Smooth muscle cell (in vitro differentiated cells): ENCODE measurements at regions not wholly inside any gene's neighbourhood (a gene's known extent, or its start where the extent isn't known, plus 50 kb on each side); places are given as distances from the start of the nearest gene placed in this dataset.
A peak's percentile ranks its signal among the peaks of the same experiment; 100 is the strongest.

Experiments used
- DNase-seq: peaks from one replicate; lab custom pipeline; 2025; ENCODE audit not compliant: unreplicated experiment; lab: John Stamatoyannopoulos, UW
- H2AFZ ChIP-seq: fragments of 200-600 bp; sonication (generic); 2 replicates; pipeline ENCODE4 v1.6.0; 2016; ENCODE audit warnings: antibody characterized with exemption, low read depth, mild to moderate bottlenecking
- H3F3A ChIP-seq: fragments of 200-600 bp; sonication (generic); 2 replicates; pipeline ENCODE4 v1.6.0; 2017; ENCODE audit warnings: antibody characterized with exemption, low read depth
- H3K27ac ChIP-seq: fragments of 200-600 bp; sonication (generic); 2 replicates; pipeline ENCODE4 v1.5.1; 2016; ENCODE audit warnings: low read depth, mild to moderate bottlenecking
- H3K27me3 ChIP-seq: fragments of 200-600 bp; sonication (generic); 2 replicates; pipeline ENCODE4 v1.6.1; 2016; ENCODE audit warnings: low read depth, mild to moderate bottlenecking
- H3K36me3 ChIP-seq: fragments of 200-600 bp; sonication (generic); 2 replicates; pipeline ENCODE4 v1.5.1; 2016; ENCODE audit warnings: low read depth
- H3K4me1 ChIP-seq: fragments of 200-600 bp; sonication (generic); 2 replicates; pipeline ENCODE4 v1.5.1; 2016; ENCODE audit warnings: low read depth
- H3K4me2 ChIP-seq: fragments of 200-600 bp; sonication (generic); 2 replicates; pipeline ENCODE4 v1.6.0; 2016; ENCODE audit warnings: mild to moderate bottlenecking
- H3K4me3 ChIP-seq: fragments of 200-600 bp; sonication (generic); 2 replicates; pipeline ENCODE4 v1.5.1; 2016; ENCODE audit warnings: mild to moderate bottlenecking
- H3K79me2 ChIP-seq: fragments of 200-600 bp; sonication (generic); 2 replicates; pipeline ENCODE4 v1.6.0; 2016; ENCODE audit warnings: low read depth, mild to moderate bottlenecking
- H3K9ac ChIP-seq: fragments of 200-600 bp; sonication (generic); 2 replicates; pipeline ENCODE4 v1.6.0; 2016; ENCODE audit warnings: low read depth
- H3K9me3 ChIP-seq: fragments of 200-600 bp; sonication (generic); replicated peaks from 2 replicates; pipeline ENCODE4 v1.5.1; 2016; ENCODE audit warnings: low read depth
- H4K20me1 ChIP-seq: fragments of 200-600 bp; sonication (generic); 2 replicates; pipeline ENCODE4 v1.6.0; 2016; ENCODE audit warnings: low read depth
- whole genome bisulfite sequencing: methylation state at CpG from one replicate; pipeline ENCODE4 v1.1.7; 2016; ENCODE audit warnings: low lambda C conversion rate; 5-methylcytosine and 5-hydroxymethylcytosine counted together
- TF ChIP-seq, protein P1 (sequence below): fragments of 200-600 bp; sonication (generic); IDR thresholded peaks from 2 replicates; pipeline ENCODE4 v1.5.1; 2017; ENCODE audit warnings: borderline replicate concordance, mild to moderate bottlenecking, antibody characterized with exemption; ENCODE audit not compliant: insufficient read depth, poor library complexity, severe bottlenecking

- H3K9me3 ChIP-seq, result no peaks in the 10 kb centered on the region
- H3K4me3 ChIP-seq, result no peak overlapping the region
- 100% methylated on average over 2 of the region's 2 CpGs for WGBS
- H2AFZ ChIP-seq, result no peak overlapping the region
- TF ChIP-seq, protein P1, sequence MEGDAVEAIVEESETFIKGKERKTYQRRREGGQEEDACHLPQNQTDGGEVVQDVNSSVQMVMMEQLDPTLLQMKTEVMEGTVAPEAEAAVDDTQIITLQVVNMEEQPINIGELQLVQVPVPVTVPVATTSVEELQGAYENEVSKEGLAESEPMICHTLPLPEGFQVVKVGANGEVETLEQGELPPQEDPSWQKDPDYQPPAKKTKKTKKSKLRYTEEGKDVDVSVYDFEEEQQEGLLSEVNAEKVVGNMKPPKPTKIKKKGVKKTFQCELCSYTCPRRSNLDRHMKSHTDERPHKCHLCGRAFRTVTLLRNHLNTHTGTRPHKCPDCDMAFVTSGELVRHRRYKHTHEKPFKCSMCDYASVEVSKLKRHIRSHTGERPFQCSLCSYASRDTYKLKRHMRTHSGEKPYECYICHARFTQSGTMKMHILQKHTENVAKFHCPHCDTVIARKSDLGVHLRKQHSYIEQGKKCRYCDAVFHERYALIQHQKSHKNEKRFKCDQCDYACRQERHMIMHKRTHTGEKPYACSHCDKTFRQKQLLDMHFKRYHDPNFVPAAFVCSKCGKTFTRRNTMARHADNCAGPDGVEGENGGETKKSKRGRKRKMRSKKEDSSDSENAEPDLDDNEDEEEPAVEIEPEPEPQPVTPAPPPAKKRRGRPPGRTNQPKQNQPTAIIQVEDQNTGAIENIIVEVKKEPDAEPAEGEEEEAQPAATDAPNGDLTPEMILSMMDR, result no peak
- H3K4me2 ChIP-seq, result no peak overlapping the region
- H3K9ac ChIP-seq, result no peak overlapping the region
- no peaks in the 10 kb centered on the region for H3K79me2 ChIP-seq
- no peaks in the 10 kb centered on the region for H3K4me1 ChIP-seq
- H3K27ac ChIP-seq, result no peak overlapping the region
- no peaks in the 10 kb centered on the region for H3K36me3 ChIP-seq
- H3F3A ChIP-seq, result no peaks in the 10 kb centered on the region
- no peaks in the 10 kb centered on the region for H4K20me1 ChIP-seq
- DNase-seq, result no peak
- H3K27me3 ChIP-seq, result no peaks in the 10 kb centered on the region
Measured at GRCh38 chr4:19178835-19179234, 1072.9 kb upstream of the SLIT2 start.

DNA sequence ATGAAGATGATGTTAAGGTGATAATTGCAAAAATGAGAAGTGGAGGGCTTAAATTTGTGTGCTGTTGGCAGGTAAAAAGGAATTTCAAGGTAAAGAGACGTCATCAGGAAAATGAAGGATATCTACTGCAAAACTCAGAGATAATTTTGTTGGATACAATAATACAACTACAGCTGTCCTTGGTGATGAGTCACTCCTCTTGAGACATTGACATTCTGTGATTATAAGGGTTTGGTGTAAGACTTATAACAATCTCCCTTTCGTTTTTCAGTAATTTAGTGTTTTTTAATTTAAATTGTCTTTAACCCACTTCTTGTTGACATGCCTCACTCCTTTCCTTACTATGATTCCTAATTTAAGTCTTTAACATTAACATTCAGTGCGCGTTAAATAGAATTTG is 1074.1 kb upstream of the SLIT2 start:
- Histone ChIP-seq H3K4me3 (no peak overlapping the region), H3K4me1 (no peaks in the 10 kb centered on the region), H3K4me2 (peak overlapping the region; percentile 17), H3K36me3 (no peaks in the 10 kb centered on the region), H3K27me3 (no peaks in the 10 kb centered on the region), H2AFZ (no peak overlapping the region), H3K9me3 (no peaks in the 10 kb centered on the region), H3K79me2 (no peaks in the 10 kb centered on the region), H3K27ac (peak overlapping the region; percentile 9), H3K9ac (no peak overlapping the region), H4K20me1 (no peaks in the 10 kb centered on the region), H3F3A (no peaks in the 10 kb centered on the region)
- no peak for DNase-seq
- 79% methylated on average over 4 of the region's 4 CpGs for WGBS
- TF ChIP-seq, protein P1, result no peak

- Histone ChIP-seq H3K27ac (no peak overlapping the region), H3K4me3 (no peak overlapping the region), H3F3A (no peaks in the 10 kb centered on the region), H2AFZ (no peak overlapping the region), H3K36me3 (no peaks in the 10 kb centered on the region), H3K27me3 (no peaks in the 10 kb centered on the region), H3K4me2 (no peak overlapping the region), H4K20me1 (no peaks in the 10 kb centered on the region), H3K9me3 (no peaks in the 10 kb centered on the region), H3K9ac (no peak overlapping the region), H3K4me1 (no peaks in the 10 kb centered on the region), H3K79me2 (no peaks in the 10 kb centered on the region)
- DNase-seq, result no peak
- TF ChIP-seq, protein P1, result no peak
Measured at GRCh38 chr4:19171832-19172231, 1079.9 kb upstream of the SLIT2 start.

GRCh38 chr4:19167311-19167710 is 1084.4 kb upstream of the SLIT2 start:
- Histone ChIP-seq H3K79me2 (no peaks in the 10 kb centered on the region), H3K9me3 (no peaks in the 10 kb centered on the region), H3F3A (no peaks in the 10 kb centered on the region), H2AFZ (no peak overlapping the region), H3K27ac (no peak overlapping the region), H3K4me3 (no peak overlapping the region), H3K4me2 (no peak overlapping the region), H3K36me3 (no peaks in the 10 kb centered on the region), H3K27me3 (no peaks in the 10 kb centered on the region), H3K4me1 (no peaks in the 10 kb centered on the region), H4K20me1 (no peaks in the 10 kb centered on the region), H3K9ac (no peak overlapping the region)
- TF ChIP-seq, protein P1, result no peak
- no peak for DNase-seq
